Gastrocnemius medialis (tissue), 4 donors: ENCODE measurements at regions not wholly inside any gene's neighbourhood (a gene's known extent, or its start where the extent isn't known, plus 50 kb on each side); places are given as distances from the start of the nearest gene placed in this dataset.
A peak's percentile ranks its signal among the peaks of the same experiment; 100 is the strongest.

Experiments
- ATAC-seq, 2 donors: fragments of 150-250 bp; one replicate each; pipeline ENCODE4 v1.9.1; 2016
- DNase-seq, 2 donors: peaks; one replicate each; pipeline ENCODE4 v3.0.0-alpha.2; 2019
- H3K27ac ChIP-seq, 4 donors: fragments of 200-600 bp; sonication (generic); 1 replicate in 1 of 4; 2 replicates in 3 of 4; pipeline ENCODE4 v1.5.1; 2016 to 2018; ENCODE audit warnings: mild to moderate bottlenecking in 2 of 4, moderate library complexity in 1 of 4
- H3K27me3 ChIP-seq, 3 donors: fragments of 200-600 bp; sonication (generic) in 2 of 3; 1 replicate in 1 of 3; 2 replicates in 2 of 3; pipeline versions ENCODE4 v1.5.1 to v1.6.0; 2016 to 2019; ENCODE audit warnings: mild to moderate bottlenecking in 1 of 3, moderate library complexity in 1 of 3
- H3K36me3 ChIP-seq, 2 donors: fragments of 200-600 bp; sonication (generic) in 1 of 2; one replicate each; pipeline ENCODE4 v1.5.1; 2017 to 2018
- H3K4me1 ChIP-seq, 2 donors: fragments of 200-600 bp; sonication (generic) in 1 of 2; one replicate each; pipeline ENCODE4 v1.5.1; 2016 to 2017; ENCODE audit warnings: mild to moderate bottlenecking in 2 of 2
- H3K4me3 ChIP-seq, 4 donors: fragments of 200-600 bp; sonication (generic) in 3 of 4; 1 replicate in 1 of 4; 2 replicates in 3 of 4; pipeline ENCODE4 v1.5.1; 2016 to 2019; ENCODE audit warnings: mild to moderate bottlenecking in 2 of 4
- H3K9me3 ChIP-seq, 3 donors: fragments of 200-600 bp; sonication (generic) in 2 of 3; 1 replicate in 1 of 3; 2 replicates in 2 of 3; pipeline ENCODE4 v1.5.1; 2016 to 2019
- CTCF ChIP-seq, 5 experiments: fragments of 450-650 bp in 3 of 5; fragments of 200-600 bp in 2 of 5; sonication (generic) in 2 of 5; IDR thresholded peaks in 4 of 5; conservative IDR thresholded peaks in 1 of 5; 1 replicate in 4 of 5; 2 replicates in 1 of 5; pipeline ENCODE4 v1.5.1; 2016 to 2019; ENCODE audit warnings: antibody characterized with exemption in 5 of 5, mild to moderate bottlenecking in 3 of 5, moderate library complexity in 3 of 5
- POLR2A ChIP-seq, 2 donors: fragments of 450-650 bp; IDR thresholded peaks; one replicate each; pipeline ENCODE4 v1.6.1; 2017; ENCODE audit warnings: antibody characterized with exemption in 2 of 2, mild to moderate bottlenecking in 2 of 2, moderate library complexity in 2 of 2
- in situ Hi-C, 4 donors: fragments of 200-750 bp; cut with MboI; loops; one replicate each; pipeline versions ENCODE4 v1.15.0 to v1.8.0; 2017; ENCODE audit warnings: low sequenced_read_pairs in 4 of 4
- intact Hi-C: fragments of 100-400 bp; cut with DNase I; formaldehyde crosslinking; loops from one replicate; pipeline ENCODE4 v1.15.1; 2023; ENCODE audit warnings: low total_unique reads

GRCh38 chr4:79088946-79089691 lies 149.9 kb upstream of the PAQR3 start:
- TF ChIP-seq CTCF (IDR thresholded peaks at IDR 0.05 in 4 of 5, conservative IDR thresholded peaks at IDR 0.05 in 1 of 5) = no peak
- no peak for TF ChIP-seq POLR2A (IDR thresholded peaks at IDR 0.05)
- Histone ChIP-seq H3K27me3 (no peaks in the 10 kb centered on the region), H3K4me3 (no peak overlapping the region), H3K4me1 (peaks cover 0 to 4% of the 10 kb centered on the region in 2 donors), H3K27ac (no peak overlapping the region), H3K36me3 (no peaks in the 10 kb centered on the region), H3K9me3 (no peaks in the 10 kb centered on the region)
- ATAC-seq (no peak), DNase-seq (no peak)
- intact Hi-C loops = no loop called here
- in situ Hi-C loops = no loop called here

GRCh38 chr4:79087071-79087470 lies 147.8 kb upstream of the PAQR3 start:
- in situ Hi-C loops = no loop called here

GRCh38 chr4:79083406-79084010 lies 144.3 kb upstream of the PAQR3 start:
- Histone ChIP-seq H3K27ac (peak overlapping the region; percentile 74 to 83 (median 76)), H3K9me3 (peaks cover 0 to 10% (median 0%) of the 10 kb centered on the region in 3 donors), H3K4me3 (peak overlapping the region in 3 of 4 donors; percentile 1 to 14 (median 6)), H3K4me1 (peaks cover 0 to 17% of the 10 kb centered on the region in 2 donors), H3K36me3 (no peaks in the 10 kb centered on the region), H3K27me3 (no peaks in the 10 kb centered on the region)
- TF ChIP-seq CTCF (IDR thresholded peaks at IDR 0.05 in 4 of 5, conservative IDR thresholded peaks at IDR 0.05 in 1 of 5) (no peak), POLR2A (IDR thresholded peaks at IDR 0.05) (no peak)
- ATAC-seq = peak; percentile 98 to 99
- intact Hi-C loops = no loop called here
- peak; percentile 80 to 85 for DNase-seq
- in situ Hi-C loops = no loop called here

More at GRCh38 chr4:79087071-79087470, 147.8 kb upstream of the PAQR3 start:
- Histone ChIP-seq H3K9me3 (peaks cover 0 to 4% (median 0%) of the 10 kb centered on the region in 3 donors), H3K27ac (no peak overlapping the region), H3K4me1 (peaks cover 0 to 17% of the 10 kb centered on the region in 2 donors), H3K36me3 (no peaks in the 10 kb centered on the region), H3K27me3 (no peaks in the 10 kb centered on the region), H3K4me3 (no peak overlapping the region)
- no peak for DNase-seq
- no peak for ATAC-seq
- no peak for TF ChIP-seq CTCF (IDR thresholded peaks at IDR 0.05 in 4 of 5, conservative IDR thresholded peaks at IDR 0.05 in 1 of 5)
- TF ChIP-seq POLR2A (IDR thresholded peaks at IDR 0.05) = no peak
- intact Hi-C loops = no loop called here

DNA sequence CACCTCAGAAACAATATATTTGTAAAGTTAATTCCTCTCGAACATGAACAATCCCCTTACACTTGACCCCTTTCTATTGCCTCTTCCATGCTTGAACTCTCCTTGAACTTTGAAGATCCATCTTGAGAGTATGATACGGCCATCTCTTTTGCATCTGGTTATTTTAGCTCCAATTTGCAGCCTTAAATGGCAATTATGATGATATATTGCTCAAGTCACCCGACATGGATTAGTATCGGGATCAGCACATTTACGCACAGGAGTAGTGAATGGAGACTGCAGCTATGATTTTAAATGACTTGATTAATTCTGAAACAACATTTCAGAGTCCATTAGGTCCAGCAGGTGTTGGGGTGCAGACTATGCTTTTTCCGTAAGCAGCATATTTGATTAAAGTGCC lies 143.8 kb upstream of the PAQR3 start:
- in situ Hi-C loops (no loop called here), intact Hi-C loops (no loop called here)
- Histone ChIP-seq H3K27me3 (no peaks in the 10 kb centered on the region), H3K4me1 (peaks cover 0 to 17% of the 10 kb centered on the region in 2 donors), H3K36me3 (no peaks in the 10 kb centered on the region), H3K9me3 (peaks cover 0 to 10% (median 0%) of the 10 kb centered on the region in 3 donors), H3K27ac (peak overlapping the region; percentile 74 to 83 (median 76)), H3K4me3 (peak overlapping the region in 3 of 4 donors; percentile 1 to 14 (median 6))
- TF ChIP-seq CTCF (IDR thresholded peaks at IDR 0.05 in 4 of 5, conservative IDR thresholded peaks at IDR 0.05 in 1 of 5) (no peak), POLR2A (IDR thresholded peaks at IDR 0.05) (no peak)
- DNase-seq = no peak
- ATAC-seq = peak; percentile 49 to 52
